Neural progenitor cell (in vitro differentiated cells): ENCODE measurements at regions not wholly inside any gene's neighbourhood (a gene's known extent, or its start where the extent isn't known, plus 50 kb on each side); places are given as distances from the start of the nearest gene placed in this dataset.

Experiments
- DNase-seq: peaks from one replicate; pipeline ENCODE4 v3.0.0-alpha.2; 2016; ENCODE audit warnings: low spot score
- H2AFZ ChIP-seq: fragments of 200-600 bp; sonication (generic); replicated peaks from 2 replicates; pipeline ENCODE4 v1.6.1; 2016; ENCODE audit warnings: antibody characterized with exemption
- H3F3A ChIP-seq: fragments of 200-600 bp; sonication (generic); 2 replicates; pipeline ENCODE4 v1.6.1; 2016; ENCODE audit warnings: antibody characterized with exemption, low read depth
- H3K27ac ChIP-seq: fragments of 200-600 bp; sonication (generic); 2 replicates; pipeline ENCODE4 v1.5.1; 2016; ENCODE audit warnings: mild to moderate bottlenecking
- H3K27me3 ChIP-seq: fragments of 200-600 bp; sonication (generic); 2 replicates; pipeline ENCODE4 v1.6.1; 2016; ENCODE audit warnings: mild to moderate bottlenecking, moderate library complexity
- H3K36me3 ChIP-seq: fragments of 200-600 bp; sonication (generic); 2 replicates; pipeline ENCODE4 v1.5.1; 2016
- H3K4me1 ChIP-seq: fragments of 200-600 bp; sonication (generic); 2 replicates; pipeline ENCODE4 v1.6.1; 2016; ENCODE audit warnings: mixed run types
- H3K4me2 ChIP-seq: fragments of 200-600 bp; sonication (generic); 2 replicates; pipeline ENCODE4 v1.6.1; 2016
- H3K4me3 ChIP-seq: fragments of 200-600 bp; sonication (generic); 2 replicates; pipeline ENCODE4 v1.5.1; 2016
- H3K79me2 ChIP-seq: fragments of 200-600 bp; sonication (generic); 2 replicates; pipeline ENCODE4 v1.6.1; 2016; ENCODE audit warnings: low read depth
- H3K9ac ChIP-seq: fragments of 200-600 bp; sonication (generic); 2 replicates; pipeline ENCODE4 v1.6.1; 2016
- H3K9me3 ChIP-seq: fragments of 200-600 bp; sonication (generic); 2 replicates; pipeline ENCODE4 v1.5.1; 2016; ENCODE audit warnings: low read depth
- H4K20me1 ChIP-seq: fragments of 200-600 bp; sonication (generic); 2 replicates; pipeline ENCODE4 v1.6.1; 2016; ENCODE audit warnings: low read depth
- H3K27ac Mint-ChIP-seq: 3 replicates; pipeline ENCODE4 v1.8.0; 2021; ENCODE audit warnings: mixed read lengths
- H3K27me3 Mint-ChIP-seq: 2 replicates; pipeline ENCODE4 v1.8.0; 2022; ENCODE audit warnings: low read depth, mild to moderate bottlenecking, inconsistent platforms, moderate library complexity, mixed read lengths; ENCODE audit not compliant: insufficient read depth
- H3K36me3 Mint-ChIP-seq: 3 replicates; pipeline ENCODE4 v1.8.0; 2021; ENCODE audit warnings: mixed read lengths
- H3K4me1 Mint-ChIP-seq: 3 replicates; pipeline ENCODE4 v1.8.0; 2021; ENCODE audit warnings: mixed read lengths
- H3K4me3 Mint-ChIP-seq: 3 replicates; pipeline ENCODE4 v1.8.0; 2021; ENCODE audit warnings: mild to moderate bottlenecking, moderate library complexity, mixed read lengths
- H3K9me3 Mint-ChIP-seq: 3 replicates; pipeline ENCODE4 v1.8.0; 2020; ENCODE audit warnings: mixed read lengths
- CTCF ChIP-seq: fragments of 200-600 bp; sonication (generic); IDR thresholded peaks from 2 replicates; pipeline ENCODE4 v1.5.1; 2017; ENCODE audit warnings: antibody characterized with exemption, mild to moderate bottlenecking
- EZH2 ChIP-seq: fragments of 200-600 bp; sonication (generic); IDR thresholded peaks from 2 replicates; pipeline ENCODE4 v1.6.1; 2017; ENCODE audit warnings: antibody characterized with exemption, mild to moderate bottlenecking, moderate library complexity
- EZH2phosphoT487 ChIP-seq: fragments of 200-600 bp; sonication (generic); IDR thresholded peaks from 2 replicates; pipeline ENCODE4 v1.6.1; 2017; ENCODE audit warnings: antibody characterized with exemption

GRCh38 chr2:45156605-45157004, 147.4 kb upstream of the SIX2 start:
- no peak overlapping the region for H3K4me3 Mint-ChIP-seq
- Histone ChIP-seq H3K9me3 (no peaks in the 10 kb centered on the region), H3K4me1 (no peaks in the 10 kb centered on the region), H3K36me3 (no peaks in the 10 kb centered on the region), H3F3A (no peaks in the 10 kb centered on the region), H2AFZ (no peak overlapping the region), H3K79me2 (no peaks in the 10 kb centered on the region), H3K4me3 (no peak overlapping the region), H4K20me1 (no peaks in the 10 kb centered on the region), H3K9ac (no peak overlapping the region), H3K27me3 (peaks cover 1% of the 10 kb centered on the region), H3K4me2 (no peak overlapping the region), H3K27ac (no peak overlapping the region)
- H3K27ac Mint-ChIP-seq = no peak overlapping the region
- no peaks in the 10 kb centered on the region for H3K4me1 Mint-ChIP-seq
- H3K36me3 Mint-ChIP-seq = no peaks in the 10 kb centered on the region
- H3K27me3 Mint-ChIP-seq = peaks cover 12% of the 10 kb centered on the region
- H3K9me3 Mint-ChIP-seq = peaks cover 2% of the 10 kb centered on the region
- TF ChIP-seq EZH2 = no peak
- no peak for TF ChIP-seq CTCF
- no peak for DNase-seq

GRCh38 chr2:45154606-45155155, 145.4 kb upstream of the SIX2 start:
- no peaks in the 10 kb centered on the region for H3K36me3 ChIP-seq
- no peak for DNase-seq
- peaks cover 12% of the 10 kb centered on the region for H3K27me3 Mint-ChIP-seq

GRCh38 chr2:45154144-45154543, 144.9 kb upstream of the SIX2 start:
- Mint-ChIP-seq H3K27me3 (peaks cover 12% of the 10 kb centered on the region), H3K4me1 (no peaks in the 10 kb centered on the region), H3K9me3 (peaks cover 3% of the 10 kb centered on the region), H3K36me3 (no peaks in the 10 kb centered on the region), H3K27ac (no peak overlapping the region), H3K4me3 (no peak overlapping the region)
- H3K36me3 ChIP-seq = no peaks in the 10 kb centered on the region
- DNase-seq = no peak
- no peak overlapping the region for H2AFZ ChIP-seq
- H3K79me2 ChIP-seq = no peaks in the 10 kb centered on the region
- no peak overlapping the region for H3K27ac ChIP-seq
- H3K27me3 ChIP-seq = no peaks in the 10 kb centered on the region
- TF ChIP-seq EZH2phosphoT487 (no peak), EZH2 (no peak), CTCF (no peak)
- H4K20me1 ChIP-seq = no peaks in the 10 kb centered on the region
- no peak overlapping the region for H3K4me3 ChIP-seq
- no peak overlapping the region for H3K9ac ChIP-seq
- no peaks in the 10 kb centered on the region for H3K4me1 ChIP-seq
- H3K4me2 ChIP-seq = no peak overlapping the region
- H3K9me3 ChIP-seq = no peaks in the 10 kb centered on the region
- no peaks in the 10 kb centered on the region for H3F3A ChIP-seq

More at GRCh38 chr2:45154606-45155155, 145.4 kb upstream of the SIX2 start:
- Histone ChIP-seq H3K4me1 (no peaks in the 10 kb centered on the region), H3K9ac (no peak overlapping the region), H4K20me1 (no peaks in the 10 kb centered on the region), H3K79me2 (no peaks in the 10 kb centered on the region), H3K4me2 (no peak overlapping the region), H2AFZ (no peak overlapping the region), H3K4me3 (no peak overlapping the region), H3K9me3 (no peaks in the 10 kb centered on the region), H3K27me3 (no peaks in the 10 kb centered on the region), H3K27ac (no peak overlapping the region), H3F3A (no peaks in the 10 kb centered on the region)
- Mint-ChIP-seq H3K4me1 (no peaks in the 10 kb centered on the region), H3K27ac (no peak overlapping the region), H3K9me3 (peaks cover 2% of the 10 kb centered on the region), H3K4me3 (no peak overlapping the region), H3K36me3 (no peaks in the 10 kb centered on the region)
- TF ChIP-seq EZH2 = no peak
- TF ChIP-seq EZH2phosphoT487 = no peak
- no peak for TF ChIP-seq CTCF
